Activated CD4-positive, alpha-beta T cell treated with anti-CD3 and anti-CD28 coated beads, Interleukin-2, amount 10 ng/mL, durations not matched to agents 24 days and 14 days (primary cell): ENCODE measurements at regions not wholly inside any gene's neighbourhood (a gene's known extent, or its start where the extent isn't known, plus 50 kb on each side); places are given as distances from the start of the nearest gene placed in this dataset.

ENCODE experiments used
- DNase-seq: peaks from one replicate; pipeline ENCODE4 v3.0.0; 2022
- H3K27ac Mint-ChIP-seq: one replicate; pipeline ENCODE4 v1.8.0; 2022; ENCODE audit warnings: mild to moderate bottlenecking, mixed read lengths
- H3K27me3 Mint-ChIP-seq: one replicate; pipeline ENCODE4 v1.8.0; 2022; ENCODE audit warnings: mixed read lengths
- H3K36me3 Mint-ChIP-seq: one replicate; pipeline ENCODE4 v1.8.0; 2022; ENCODE audit warnings: low read depth, mild to moderate bottlenecking, mixed read lengths
- H3K4me1 Mint-ChIP-seq: one replicate; pipeline ENCODE4 v1.8.0; 2021; ENCODE audit warnings: mixed read lengths
- H3K4me3 Mint-ChIP-seq: one replicate; pipeline ENCODE4 v1.8.0; 2022; ENCODE audit warnings: mild to moderate bottlenecking, moderate library complexity, mixed read lengths
- H3K9me3 Mint-ChIP-seq: one replicate; pipeline ENCODE4 v1.8.0; 2021; ENCODE audit warnings: mixed read lengths
- intact Hi-C: fragments of 100-400 bp; cut with micrococcal nuclease; formaldehyde crosslinking; loops from one replicate; pipeline ENCODE4 v1.15.1; 2023

GRCh38 chrX:69234624-69235023, 69.4 kb upstream of the PJA1 start:
- Mint-ChIP-seq H3K9me3 (no peaks in the 10 kb centered on the region), H3K36me3 (no peaks in the 10 kb centered on the region), H3K4me1 (no peaks in the 10 kb centered on the region), H3K27ac (no peak overlapping the region), H3K27me3 (no peaks in the 10 kb centered on the region), H3K4me3 (no peak overlapping the region)
- DNase-seq = no peak
- intact Hi-C loops = no loop called here

GRCh38 chrX:69232945-69233344, 67.7 kb upstream of the PJA1 start:
- intact Hi-C loops = no loop called here
- DNase-seq = no peak
- Mint-ChIP-seq H3K27me3 (no peaks in the 10 kb centered on the region), H3K4me3 (no peak overlapping the region), H3K9me3 (no peaks in the 10 kb centered on the region), H3K36me3 (no peaks in the 10 kb centered on the region), H3K4me1 (no peaks in the 10 kb centered on the region), H3K27ac (no peak overlapping the region)

- Mint-ChIP-seq H3K27me3 (no peaks in the 10 kb centered on the region), H3K4me1 (no peaks in the 10 kb centered on the region), H3K27ac (no peak overlapping the region), H3K9me3 (no peaks in the 10 kb centered on the region), H3K4me3 (no peak overlapping the region), H3K36me3 (no peaks in the 10 kb centered on the region)
- intact Hi-C loops = no loop called here
- DNase-seq = no peak
These were observed 66.7 kb upstream of the PJA1 start for GRCh38 chrX:69231903-69232302.

- Mint-ChIP-seq H3K36me3 (no peaks in the 10 kb centered on the region), H3K27me3 (no peaks in the 10 kb centered on the region), H3K27ac (no peak overlapping the region), H3K9me3 (no peaks in the 10 kb centered on the region), H3K4me3 (no peak overlapping the region), H3K4me1 (no peaks in the 10 kb centered on the region)
- DNase-seq = no peak
- intact Hi-C loops = no loop called here
These were observed 64.2 kb upstream of the PJA1 start for GRCh38 chrX:69229436-69229835.

GRCh38 chrX:69228732-69229131, 63.5 kb upstream of the PJA1 start:
- H3K36me3 Mint-ChIP-seq = no peaks in the 10 kb centered on the region
- no peak overlapping the region for H3K27ac Mint-ChIP-seq
- intact Hi-C loops = no loop called here
- no peaks in the 10 kb centered on the region for H3K9me3 Mint-ChIP-seq
- DNase-seq = no peak
- H3K4me3 Mint-ChIP-seq = no peak overlapping the region
- no peaks in the 10 kb centered on the region for H3K27me3 Mint-ChIP-seq
- H3K4me1 Mint-ChIP-seq = no peaks in the 10 kb centered on the region

- H3K36me3 Mint-ChIP-seq = no peaks in the 10 kb centered on the region
- H3K9me3 Mint-ChIP-seq = no peaks in the 10 kb centered on the region
- H3K4me1 Mint-ChIP-seq = no peaks in the 10 kb centered on the region
- no peak overlapping the region for H3K4me3 Mint-ChIP-seq
- intact Hi-C loops = no loop called here
- no peak for DNase-seq
- H3K27ac Mint-ChIP-seq = no peak overlapping the region
- H3K27me3 Mint-ChIP-seq = no peaks in the 10 kb centered on the region
These were observed 61.4 kb upstream of the PJA1 start for GRCh38 chrX:69226459-69227158.

- Mint-ChIP-seq H3K36me3 (no peaks in the 10 kb centered on the region), H3K27ac (no peak overlapping the region), H3K4me1 (no peaks in the 10 kb centered on the region), H3K4me3 (no peak overlapping the region), H3K27me3 (no peaks in the 10 kb centered on the region), H3K9me3 (no peaks in the 10 kb centered on the region)
- peak; percentile 88 for DNase-seq
- intact Hi-C loops = loop anchor here (1.0 kb wide), 2 partner anchors 128 to 394 kb away; no protein-coding TSS in a partner anchor
These were observed 57.1 kb upstream of the PJA1 start for GRCh38 chrX:69222103-69223090.

GRCh38 chrX:69221239-69222102, 56.2 kb upstream of the PJA1 start:
- Mint-ChIP-seq H3K27me3 (no peaks in the 10 kb centered on the region), H3K27ac (no peak overlapping the region), H3K36me3 (no peaks in the 10 kb centered on the region), H3K9me3 (no peaks in the 10 kb centered on the region), H3K4me3 (no peak overlapping the region), H3K4me1 (no peaks in the 10 kb centered on the region)
- no peak for DNase-seq
- intact Hi-C loops = loop anchor here (1.0 kb wide), 2 partner anchors 127 to 393 kb away; no protein-coding TSS in a partner anchor

- no peak overlapping the region for H3K27ac Mint-ChIP-seq
- no peak for DNase-seq
- no peak overlapping the region for H3K4me3 Mint-ChIP-seq
- intact Hi-C loops = no loop called here
- H3K36me3 Mint-ChIP-seq = no peaks in the 10 kb centered on the region
- no peaks in the 10 kb centered on the region for H3K27me3 Mint-ChIP-seq
- no peaks in the 10 kb centered on the region for H3K4me1 Mint-ChIP-seq
- no peaks in the 10 kb centered on the region for H3K9me3 Mint-ChIP-seq
These were observed 53.2 kb upstream of the PJA1 start for GRCh38 chrX:69218407-69218997.

- no peak overlapping the region for H3K4me3 Mint-ChIP-seq
- H3K4me1 Mint-ChIP-seq = no peaks in the 10 kb centered on the region
- DNase-seq = no peak
- intact Hi-C loops = no loop called here
- H3K27me3 Mint-ChIP-seq = no peaks in the 10 kb centered on the region
- no peaks in the 10 kb centered on the region for H3K9me3 Mint-ChIP-seq
- H3K36me3 Mint-ChIP-seq = no peaks in the 10 kb centered on the region
- no peak overlapping the region for H3K27ac Mint-ChIP-seq
These were observed 51.7 kb upstream of the PJA1 start for GRCh38 chrX:69216911-69217310.

- Mint-ChIP-seq H3K9me3 (no peaks in the 10 kb centered on the region), H3K4me3 (no peak overlapping the region)
- intact Hi-C loops = no loop called here
These were observed 51.2 kb upstream of the PJA1 start for GRCh38 chrX:69216446-69216845.

GRCh38 chrX:69215161-69215875, 50.1 kb upstream of the PJA1 start:
- DNase-seq = no peak
- Mint-ChIP-seq H3K27ac (no peak overlapping the region), H3K27me3 (no peaks in the 10 kb centered on the region), H3K4me1 (no peaks in the 10 kb centered on the region), H3K9me3 (no peaks in the 10 kb centered on the region), H3K36me3 (no peaks in the 10 kb centered on the region), H3K4me3 (no peak overlapping the region)
- intact Hi-C loops = no loop called here

More at GRCh38 chrX:69216446-69216845, 51.2 kb upstream of the PJA1 start:
- Mint-ChIP-seq H3K4me1 (no peaks in the 10 kb centered on the region), H3K27me3 (no peaks in the 10 kb centered on the region), H3K36me3 (no peaks in the 10 kb centered on the region), H3K27ac (no peak overlapping the region)
- DNase-seq = no peak
